Spleen (tissue), 11 donors: ENCODE measurements at regions not wholly inside any gene's neighbourhood (a gene's known extent, or its start where the extent isn't known, plus 50 kb on each side); places are given as distances from the start of the nearest gene placed in this dataset.

Experiments
- DNase-seq: peaks from one replicate; pipeline ENCODE4 v3.0.0-alpha.2; 2020
- H3K27ac ChIP-seq, 8 donors: fragments of 200-600 bp; sonication (generic) in 7 of 8; 1 replicate in 4 of 8; 2 replicates in 4 of 8; pipeline versions ENCODE4 v1.5.0 to v1.8.0; 2016 to 2021; ENCODE audit warnings: inconsistent platforms in 4 of 8, mild to moderate bottlenecking in 4 of 8, moderate library complexity in 1 of 8
- H3K27me3 ChIP-seq, 7 donors: fragments of 200-600 bp; sonication (generic) in 6 of 7; replicated peaks in 1 of 7; 1 replicate in 4 of 7; 2 replicates in 3 of 7; pipeline versions ENCODE4 v1.5.0 to v1.8.0; 2016 to 2021; ENCODE audit warnings: inconsistent platforms in 3 of 7, mild to moderate bottlenecking in 1 of 7
- H3K36me3 ChIP-seq, 6 donors: fragments of 200-600 bp; sonication (generic) in 5 of 6; 1 replicate in 4 of 6; 2 replicates in 2 of 6; pipeline versions ENCODE4 v1.5.0 to v1.8.0; 2016 to 2021; ENCODE audit warnings: inconsistent platforms in 2 of 6
- H3K4me1 ChIP-seq, 6 donors: fragments of 200-600 bp; sonication (generic) in 5 of 6; 1 replicate in 3 of 6; 2 replicates in 3 of 6; pipeline versions ENCODE4 v1.5.0 to v1.8.0; 2016 to 2021; ENCODE audit warnings: inconsistent platforms in 3 of 6
- H3K4me3 ChIP-seq, 8 donors: fragments of 200-600 bp; sonication (generic) in 7 of 8; 1 replicate in 4 of 8; 2 replicates in 4 of 8; pipeline versions ENCODE4 v1.5.0 to v1.8.0; 2016 to 2021; ENCODE audit warnings: inconsistent platforms in 4 of 8, mild to moderate bottlenecking in 4 of 8, moderate library complexity in 2 of 8
- H3K9me3 ChIP-seq, 8 donors: fragments of 200-600 bp; sonication (generic) in 7 of 8; 1 replicate in 4 of 8; 2 replicates in 4 of 8; pipeline versions ENCODE4 v1.5.0 to v1.8.0; 2016 to 2021; ENCODE audit warnings: inconsistent platforms in 4 of 8
- CTCF ChIP-seq, 11 experiments: fragments of 200-600 bp in 7 of 11; fragments of 450-650 bp in 4 of 11; sonication (generic) in 4 of 11; IDR thresholded peaks in 8 of 11; conservative IDR thresholded peaks in 3 of 11; 1 replicate in 7 of 11; 2 replicates in 4 of 11; pipeline versions ENCODE4 v1.4.0 to v1.8.0; 2016 to 2021; ENCODE audit warnings: antibody characterized with exemption in 11 of 11, inconsistent platforms in 4 of 11, mild to moderate bottlenecking in 1 of 11
- POLR2A ChIP-seq, 3 donors: fragments of 450-650 bp; IDR thresholded peaks; one replicate each; pipeline ENCODE4 v1.5.1; 2017; ENCODE audit warnings: antibody characterized with exemption in 3 of 3, mild to moderate bottlenecking in 1 of 3
- POLR2AphosphoS5 ChIP-seq, 3 donors: sonication (generic); formaldehyde crosslinking; IDR thresholded peaks; one replicate each; pipeline ENCODE4 v1.5.1; 2017; ENCODE audit warnings: antibody characterized with exemption in 3 of 3
- WGBS, 5 donors: extraction: QIAGEN DNeasy Blood & Tissue Kit in 3 of 5; methylation state at CpG; one replicate each; pipeline versions ENCODE4 v1.1.5 to v1.1.7; 2013 to 2018; 5-methylcytosine and 5-hydroxymethylcytosine counted together
- intact Hi-C: fragments of 100-400 bp; cut with DNase I; formaldehyde crosslinking; loops from one replicate; pipeline ENCODE4 v1.15.0; 2023; ENCODE audit warnings: low total_unique reads
- donor health status: healthy with polysubstance abuse.
- donor health status: DM: no; HTN: no; CAD: no; lungs with moderate emphysema.
- donor health status: DM: no; HTN: no; CAD: no.
- donor health status: Bipolar disorder and iron deficiency.
- donor health status: healthy.
- donor health status: DM: no; HTN: no; CAD: no.
- donor health status: DM: yes; HTN: yes; CAD: no.

- H3K36me3 ChIP-seq = no peaks in the 10 kb centered on the region
- peaks cover 0 to 20% (median 0%) of the 10 kb centered on the region in 8 donors for H3K9me3 ChIP-seq
- H3K4me1 ChIP-seq = no peaks in the 10 kb centered on the region
- H3K27ac ChIP-seq = no peak overlapping the region
- TF ChIP-seq POLR2A (IDR thresholded peaks at IDR 0.05) (no peak), POLR2AphosphoS5 (IDR thresholded peaks at IDR 0.05) (no peak), CTCF (IDR thresholded peaks at IDR 0.05 in 8 of 11, conservative IDR thresholded peaks at IDR 0.05 in 3 of 11) (no peak)
- H3K27me3 ChIP-seq = no peaks in the 10 kb centered on the region
- 91 to 100% (median 93%) methylated on average over 6 of the region's 6 CpGs for WGBS, 5 donors
- no peak for DNase-seq
- no peak overlapping the region for H3K4me3 ChIP-seq
- intact Hi-C loops = no loop called here
These were observed 179.0 kb downstream of the ADGRA3 start for GRCh38 chr4:22336822-22337221.

- intact Hi-C loops = no loop called here
- Histone ChIP-seq H3K27me3 (no peaks in the 10 kb centered on the region), H3K36me3 (no peaks in the 10 kb centered on the region), H3K27ac (no peak overlapping the region), H3K9me3 (peaks cover 0 to 22% (median 5%) of the 10 kb centered on the region in 8 donors), H3K4me3 (no peak overlapping the region), H3K4me1 (no peaks in the 10 kb centered on the region)
- WGBS, 5 donors = 91 to 98% (median 92%) methylated on average over 2 of the region's 2 CpGs
- no peak for DNase-seq
- TF ChIP-seq POLR2A (IDR thresholded peaks at IDR 0.05) (no peak), CTCF (IDR thresholded peaks at IDR 0.05 in 8 of 11, conservative IDR thresholded peaks at IDR 0.05 in 3 of 11) (no peak), POLR2AphosphoS5 (IDR thresholded peaks at IDR 0.05) (no peak)
These were observed 181.7 kb downstream of the ADGRA3 start for GRCh38 chr4:22334155-22334554.

- peaks cover 0 to 4% (median 2%) of the 10 kb centered on the region in 8 donors for H3K9me3 ChIP-seq
- no peaks in the 10 kb centered on the region for H3K27me3 ChIP-seq
- no peak for DNase-seq
- peaks cover 0 to 4% (median 0%) of the 10 kb centered on the region in 6 donors for H3K4me1 ChIP-seq
- H3K27ac ChIP-seq = peak overlapping the region in 7 of 8 donors; percentile 37 to 81 (median 61)
- no peaks in the 10 kb centered on the region for H3K36me3 ChIP-seq
- no peak for TF ChIP-seq POLR2A (IDR thresholded peaks at IDR 0.05)
- TF ChIP-seq CTCF (IDR thresholded peaks at IDR 0.05 in 8 of 11, conservative IDR thresholded peaks at IDR 0.05 in 3 of 11) = no peak
- TF ChIP-seq POLR2AphosphoS5 (IDR thresholded peaks at IDR 0.05) = peak in 1 of 3 donors; percentile 58
- 49 to 73% (median 64%) methylated on average over 1 of the region's 1 CpG for WGBS, 5 donors
- intact Hi-C loops = no loop called here
- H3K4me3 ChIP-seq = no peak overlapping the region
These were observed 191.4 kb downstream of the ADGRA3 start for GRCh38 chr4:22324422-22324821.

- intact Hi-C loops = no loop called here
- no peaks in the 10 kb centered on the region for H3K27me3 ChIP-seq
- H3K27ac ChIP-seq = peak overlapping the region; percentile 32 to 81 (median 60)
- DNase-seq = no peak
- no peaks in the 10 kb centered on the region for H3K9me3 ChIP-seq
- no peak for TF ChIP-seq CTCF (IDR thresholded peaks at IDR 0.05 in 8 of 11, conservative IDR thresholded peaks at IDR 0.05 in 3 of 11)
- TF ChIP-seq POLR2A (IDR thresholded peaks at IDR 0.05) = no peak
- TF ChIP-seq POLR2AphosphoS5 (IDR thresholded peaks at IDR 0.05) = no peak
- H3K4me1 ChIP-seq = peaks cover 0 to 4% (median 0%) of the 10 kb centered on the region in 6 donors
- H3K4me3 ChIP-seq = no peak overlapping the region
- no peaks in the 10 kb centered on the region for H3K36me3 ChIP-seq
- 78 to 91% (median 84%) methylated on average over 2 of the region's 2 CpGs for WGBS, 5 donors
These were observed 192.2 kb downstream of the ADGRA3 start for GRCh38 chr4:22323691-22324090.
